IPS-NIHi7 (cell line): ENCODE measurements at regions not wholly inside any gene's neighbourhood (a gene's known extent, or its start where the extent isn't known, plus 50 kb on each side); places are given as distances from the start of the nearest gene placed in this dataset.

ENCODE experiments used
- DNase-seq: peaks from one replicate; pipeline ENCODE4 v3.0.0; 2012; ENCODE audit warnings: mixed read lengths; ENCODE audit errors: extremely low spot score

GRCh38 chr16:6932871-6933385 is 399.7 kb upstream of the RBFOX1 start:
- no peak for DNase-seq

GRCh38 chr16:6929868-6930267 is 402.8 kb upstream of the RBFOX1 start:
- no peak for DNase-seq

DNA sequence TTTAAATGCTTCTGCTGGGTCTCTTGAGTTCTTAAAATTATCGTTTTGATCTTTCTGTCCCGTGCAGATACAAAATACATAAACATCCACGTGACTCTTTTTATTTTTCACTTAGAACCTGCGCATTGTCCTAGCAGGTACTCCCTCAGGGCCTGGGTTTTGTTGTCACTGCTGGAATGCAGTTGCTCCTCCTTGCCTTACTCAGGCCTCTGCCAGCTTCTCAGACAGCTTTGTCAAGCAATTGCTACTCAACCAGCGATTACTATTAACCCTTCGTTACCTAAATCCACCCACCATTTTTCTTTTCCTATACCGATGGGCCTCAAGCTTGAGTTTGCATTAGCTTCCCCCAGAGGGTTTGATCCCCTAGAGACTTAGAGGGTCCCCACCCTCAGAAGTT is 405.9 kb upstream of the RBFOX1 start:
- DNase-seq, result no peak

DNA sequence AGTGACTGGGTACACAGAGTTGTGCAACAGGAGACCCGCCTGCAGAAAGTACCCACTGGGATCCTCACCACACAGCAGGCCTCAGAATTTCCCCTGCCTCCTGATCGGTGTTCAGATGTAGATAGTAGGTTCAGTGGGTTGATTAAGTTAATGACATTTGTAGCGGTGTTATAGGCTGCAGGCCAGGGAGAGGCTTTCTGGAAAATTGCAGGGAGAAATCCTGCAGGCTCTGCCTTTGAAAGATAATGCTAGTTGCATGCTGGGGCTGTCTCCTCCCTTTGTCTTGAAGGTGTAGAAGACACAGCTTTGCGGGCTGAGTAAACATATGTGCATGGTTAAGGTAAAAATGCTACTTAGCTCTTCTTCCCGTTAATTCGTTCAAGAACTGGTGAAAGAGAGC is 406.3 kb upstream of the RBFOX1 start:
- no peak for DNase-seq

DNA sequence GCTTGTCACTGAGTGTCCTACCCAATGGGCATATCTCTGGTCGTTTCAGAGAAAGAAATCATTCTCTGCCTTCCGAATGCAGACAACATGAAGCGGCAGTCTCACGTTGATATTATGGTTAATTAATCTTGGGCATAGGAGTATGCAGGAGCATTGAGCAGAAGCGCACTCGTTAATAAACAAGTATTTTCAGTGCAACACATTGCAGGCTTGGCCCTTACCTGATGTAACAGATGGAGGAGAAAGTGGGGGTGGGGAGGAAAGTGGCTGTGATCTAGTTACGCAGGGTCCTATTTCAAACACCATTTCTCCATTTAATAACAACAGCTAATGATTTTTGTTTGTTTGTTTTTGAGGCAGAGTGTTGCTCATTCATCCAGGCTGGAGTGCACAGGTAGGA is 414.0 kb upstream of the RBFOX1 start:
- no peak for DNase-seq

DNA sequence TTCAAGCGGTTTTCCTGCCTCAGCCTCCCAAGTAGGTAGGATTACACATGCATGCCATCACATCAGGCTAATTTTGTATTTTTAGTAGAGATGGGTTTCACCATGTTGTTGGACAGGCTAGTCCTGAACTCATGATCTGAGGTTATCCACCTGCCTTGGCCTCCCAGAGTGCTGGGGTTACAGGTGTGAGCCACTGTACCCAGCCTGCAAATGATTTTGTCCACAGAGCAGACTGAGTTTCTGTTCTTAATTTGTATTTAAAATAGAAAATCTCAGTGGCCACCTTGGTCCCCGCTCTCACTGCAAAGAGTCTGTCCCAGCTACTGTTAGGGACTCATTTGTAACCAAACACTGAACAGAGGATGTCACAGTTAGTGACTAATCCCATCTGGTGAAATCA is 415.7 kb upstream of the RBFOX1 start:
- no peak for DNase-seq

DNA sequence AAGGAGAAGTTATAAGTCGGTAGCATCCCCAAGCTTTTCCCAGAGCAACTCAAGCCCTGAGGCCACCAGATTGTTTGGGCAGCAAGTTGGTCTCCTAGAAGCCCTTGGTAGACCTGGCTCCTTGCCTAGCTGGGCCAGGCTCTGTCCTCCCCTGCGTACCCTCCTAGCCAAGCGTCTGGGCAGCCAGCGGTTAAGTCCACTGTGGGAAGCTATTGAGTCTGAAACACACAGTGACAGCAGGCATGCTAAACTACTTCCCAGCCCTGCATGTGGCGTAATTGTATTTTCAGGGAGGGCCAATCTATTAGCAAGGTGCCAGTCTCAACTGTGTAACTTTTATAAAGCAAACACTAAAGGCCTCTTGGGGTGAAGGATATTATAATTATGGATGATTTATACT is 419.1 kb upstream of the RBFOX1 start:
- DNase-seq, result no peak

- no peak for DNase-seq
These were observed 422.3 kb upstream of the RBFOX1 start for GRCh38 chr16:6910301-6910700.

GRCh38 chr16:6905601-6906000 is 427.0 kb upstream of the RBFOX1 start:
- no peak for DNase-seq

DNA sequence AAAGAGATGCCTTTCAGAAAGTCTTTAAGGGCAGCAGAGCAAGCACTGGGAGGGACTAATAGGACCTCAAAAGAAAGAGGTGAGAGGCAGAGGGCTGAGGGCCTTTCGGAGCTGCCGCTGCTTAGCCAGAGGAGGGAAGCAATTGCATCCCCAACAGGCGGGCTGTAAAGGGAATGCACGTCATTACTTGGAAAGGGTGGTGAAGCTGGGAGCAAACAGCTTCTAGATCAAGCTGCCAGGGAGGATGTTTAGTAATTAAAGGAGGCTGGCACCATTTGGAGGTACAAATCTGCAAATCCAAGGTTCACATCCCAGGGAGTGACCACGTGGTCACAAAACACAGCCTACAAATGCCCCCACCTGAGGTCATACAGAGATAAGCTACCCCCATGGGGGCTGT is 429.0 kb upstream of the RBFOX1 start:
- no peak for DNase-seq

DNA sequence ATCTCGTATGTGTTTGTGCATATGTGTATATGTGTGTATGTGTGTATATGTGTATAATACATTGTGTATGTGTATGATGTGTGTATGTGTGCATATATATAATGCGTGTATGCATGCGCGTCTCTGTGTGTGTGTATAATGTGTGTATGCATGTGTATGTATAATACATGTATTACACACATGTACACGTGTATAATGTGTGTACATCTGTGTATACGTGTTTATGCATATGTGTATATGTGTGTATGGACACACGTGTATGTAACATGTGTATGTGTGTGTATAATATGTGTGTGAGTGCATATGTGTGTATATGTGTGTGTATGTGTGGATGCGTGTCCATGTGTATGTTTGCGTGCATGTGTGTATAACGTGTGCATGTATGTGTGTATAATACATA is 433.7 kb upstream of the RBFOX1 start:
- DNase-seq, result no peak

DNA sequence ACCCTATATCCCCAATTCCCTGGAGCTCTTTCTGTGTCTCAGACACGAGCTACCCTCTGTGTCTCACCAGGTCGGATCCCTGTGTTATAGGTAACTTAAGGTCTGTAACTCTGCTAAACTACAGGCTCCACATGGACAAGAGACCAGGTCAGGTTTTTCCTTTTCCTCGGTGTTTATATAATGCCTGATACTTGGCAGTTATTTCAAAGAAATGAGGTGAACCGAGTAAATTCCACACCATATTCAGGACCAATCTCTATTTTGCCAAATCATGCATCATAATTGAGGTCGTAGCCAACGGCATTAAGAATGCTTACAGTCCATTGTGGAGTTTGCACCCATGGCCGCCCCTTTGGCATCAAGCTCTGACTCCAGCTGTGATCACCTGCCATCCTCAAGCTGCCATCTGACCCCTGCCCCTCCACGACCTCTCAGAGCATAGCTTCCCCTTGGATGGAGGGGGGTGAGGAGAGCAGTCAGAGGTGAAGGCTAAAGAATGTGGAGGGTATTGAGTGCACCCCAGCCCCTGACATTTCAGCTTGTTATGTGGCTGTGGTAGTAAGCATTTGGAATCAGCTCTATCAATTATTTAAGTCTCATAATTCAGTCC is 434.7 kb upstream of the RBFOX1 start:
- DNase-seq, result no peak

DNA sequence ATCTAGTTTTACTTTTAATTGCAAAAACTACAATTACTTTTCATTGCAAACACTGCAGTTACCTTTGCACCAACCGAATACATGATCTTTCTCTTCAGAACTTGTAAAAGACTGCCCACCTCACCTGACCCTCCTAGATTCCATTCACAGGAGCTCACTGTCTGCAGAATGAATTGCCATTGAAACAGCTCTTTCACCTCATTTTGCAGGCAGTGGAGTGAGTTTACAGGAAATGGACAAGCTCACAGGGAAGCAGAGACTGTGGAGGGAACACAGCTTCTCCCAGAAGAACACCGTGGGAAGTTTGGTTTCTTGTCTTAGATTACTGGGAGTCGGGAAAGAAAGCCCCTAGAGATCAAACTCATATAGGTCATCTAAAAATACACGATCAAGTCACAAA is 439.7 kb upstream of the RBFOX1 start:
- no peak for DNase-seq

DNA sequence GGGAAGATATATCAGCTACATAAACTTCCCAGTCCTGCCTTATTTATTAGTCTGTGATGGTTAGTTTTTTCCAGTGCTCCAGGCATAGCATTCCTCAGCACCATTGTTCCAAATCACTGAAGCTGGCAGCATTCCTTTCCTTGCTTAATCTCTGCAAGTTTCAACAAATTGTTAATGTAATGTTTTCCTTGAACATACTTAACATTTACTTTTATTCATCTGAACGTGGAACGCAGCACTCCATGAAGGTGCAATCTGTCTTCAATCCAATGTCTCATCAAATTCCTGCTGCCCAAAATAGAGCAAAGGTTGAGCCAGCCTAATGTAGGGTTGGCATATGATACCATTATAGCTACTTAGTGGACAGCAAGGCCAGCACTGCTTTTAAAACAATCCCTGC is 441.1 kb upstream of the RBFOX1 start:
- no peak for DNase-seq

GRCh38 chr16:6888531-6888930 is 444.1 kb upstream of the RBFOX1 start:
- DNase-seq, result no peak

DNA sequence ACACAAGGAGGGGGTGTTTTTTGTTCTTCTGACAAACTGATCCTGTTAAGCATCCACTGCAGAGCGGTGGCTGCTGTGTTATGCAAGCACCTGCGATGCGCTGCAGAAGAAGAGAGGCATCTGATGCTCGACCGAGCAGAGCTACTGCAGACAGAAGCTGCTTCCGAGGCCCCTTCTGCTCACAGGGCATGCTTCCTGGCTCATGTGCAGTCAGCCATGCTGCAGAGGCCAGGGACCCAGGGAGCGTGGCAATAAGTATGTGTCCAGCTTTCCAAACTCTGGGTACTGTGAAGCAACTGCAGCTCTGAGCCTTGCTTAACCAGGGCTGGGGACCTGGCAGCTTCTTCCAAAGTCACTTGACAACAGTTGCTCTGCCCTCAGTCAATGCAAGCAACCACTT is 448.6 kb upstream of the RBFOX1 start:
- DNase-seq, result no peak

DNA sequence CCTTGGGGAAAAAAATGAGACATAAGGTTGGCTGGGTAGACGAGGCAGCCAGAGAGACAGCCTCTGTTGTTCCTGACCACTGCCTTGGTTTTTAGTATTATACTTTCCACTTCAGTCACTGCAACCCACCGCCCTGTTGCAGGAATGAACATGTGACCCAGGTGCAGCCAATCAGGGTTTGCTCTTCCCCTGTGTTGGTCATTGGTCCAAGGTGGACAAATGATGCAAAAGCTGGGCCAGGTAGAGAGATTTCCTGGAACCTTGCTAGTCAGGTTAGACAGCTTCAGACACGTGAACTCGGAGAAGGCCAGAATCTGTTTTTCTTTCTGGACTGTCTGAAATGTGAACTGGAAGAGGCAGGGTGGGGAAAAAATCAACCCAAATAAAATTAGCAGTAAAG is 452.4 kb upstream of the RBFOX1 start:
- DNase-seq, result no peak

DNA sequence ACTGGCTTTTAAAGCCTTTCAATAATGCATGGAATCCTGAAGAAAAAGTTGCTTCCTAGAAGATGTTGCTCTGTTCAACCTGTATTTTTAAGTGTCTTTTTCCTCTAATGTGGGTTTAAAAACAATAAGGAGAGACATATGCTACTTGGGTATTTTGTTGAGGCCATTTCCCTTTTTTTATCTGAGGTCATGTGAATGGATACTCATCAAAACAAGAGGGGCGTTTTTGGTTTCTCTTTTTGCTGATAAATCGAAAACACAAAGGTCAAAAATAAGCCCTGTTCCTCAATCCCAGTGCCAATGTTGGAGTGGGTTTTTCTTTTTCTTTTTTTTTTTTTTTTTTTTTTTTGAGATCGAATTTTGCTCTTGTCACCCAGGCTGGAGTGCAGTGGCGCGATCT is 468.0 kb upstream of the RBFOX1 start:
- no peak for DNase-seq

DNA sequence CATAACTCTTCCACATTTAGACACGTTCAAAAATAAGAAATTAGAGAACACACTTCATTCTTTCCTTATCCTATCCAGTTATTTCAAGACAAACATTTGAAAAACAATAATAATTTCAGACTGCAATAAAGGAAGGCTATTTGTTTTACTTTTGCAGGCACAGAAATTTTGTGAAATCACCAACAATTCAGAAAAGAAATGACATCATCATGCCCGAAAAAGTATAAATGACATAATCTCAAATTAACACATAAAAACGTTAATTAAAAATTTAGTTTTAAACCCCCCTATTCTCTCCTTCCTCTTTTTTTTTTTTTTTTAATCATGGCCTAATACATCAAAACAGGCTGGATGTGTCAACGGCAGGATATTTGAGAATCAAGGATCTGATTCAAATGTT is 468.4 kb upstream of the RBFOX1 start:
- DNase-seq, result no peak

- DNase-seq, result no peak
These were observed 469.5 kb upstream of the RBFOX1 start for GRCh38 chr16:6863135-6863534.

DNA sequence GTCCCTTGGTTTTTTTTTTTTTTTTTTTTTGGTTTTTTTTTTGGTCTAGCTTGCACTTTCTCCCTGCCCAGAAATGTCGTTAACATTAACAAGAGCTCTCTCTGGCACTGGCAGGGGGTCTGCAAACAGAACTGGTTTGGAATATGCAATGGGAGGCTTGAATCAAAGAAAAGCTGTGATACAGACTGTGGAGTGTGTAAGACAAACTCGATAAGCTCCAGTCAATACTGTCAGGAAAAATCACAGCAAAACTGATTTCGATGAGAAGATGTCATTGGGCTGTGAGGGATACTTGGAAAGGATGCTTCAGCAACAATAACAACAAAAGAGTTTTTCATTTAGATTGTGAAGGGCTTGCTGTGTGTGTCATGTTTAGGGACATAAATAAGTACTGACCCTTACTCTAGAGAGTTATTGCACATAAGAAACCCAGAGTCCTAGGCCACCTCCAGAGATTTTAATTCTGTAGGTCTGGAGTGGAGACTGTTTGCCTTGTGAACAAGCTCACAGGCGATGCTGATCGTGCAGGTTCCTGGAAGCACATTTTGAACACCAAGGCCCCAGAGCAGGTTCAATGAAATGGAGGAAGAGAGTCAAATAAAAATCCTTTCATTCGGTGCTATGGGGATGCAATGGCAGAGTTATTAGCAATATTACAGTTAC is 470.7 kb upstream of the RBFOX1 start:
- no peak for DNase-seq

DNA sequence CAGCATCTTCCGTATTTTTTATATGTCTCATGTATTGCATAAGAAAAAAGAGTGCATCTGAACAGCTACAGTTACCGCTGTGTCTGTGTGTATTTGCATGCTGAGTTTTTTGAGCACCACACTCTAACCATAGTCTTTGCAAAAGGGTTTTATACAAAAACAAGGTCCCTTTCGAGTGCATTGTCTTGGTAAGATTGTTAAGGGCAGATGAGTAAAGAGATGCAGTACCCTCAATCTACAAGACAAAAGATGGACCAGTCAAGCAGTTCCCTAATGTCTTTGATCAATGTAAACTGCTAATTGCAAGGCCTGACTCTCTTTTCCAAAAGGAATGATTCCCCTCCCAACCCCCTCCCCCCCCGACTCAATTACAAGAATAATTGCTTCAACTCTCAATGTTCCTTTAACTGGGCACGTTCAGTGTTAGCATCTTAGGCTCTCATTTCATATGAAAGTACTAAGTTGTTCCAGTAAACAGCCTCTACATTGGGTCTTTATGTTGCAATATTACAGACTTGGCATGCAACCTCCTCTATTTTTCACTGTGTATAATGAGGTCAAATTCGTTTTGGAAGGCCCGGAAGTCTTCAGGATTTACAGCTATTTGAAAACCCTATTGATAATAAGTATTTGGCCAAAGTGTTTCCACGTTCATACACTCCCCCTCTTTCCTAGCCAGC is 471.4 kb upstream of the RBFOX1 start:
- DNase-seq, result no peak

DNA sequence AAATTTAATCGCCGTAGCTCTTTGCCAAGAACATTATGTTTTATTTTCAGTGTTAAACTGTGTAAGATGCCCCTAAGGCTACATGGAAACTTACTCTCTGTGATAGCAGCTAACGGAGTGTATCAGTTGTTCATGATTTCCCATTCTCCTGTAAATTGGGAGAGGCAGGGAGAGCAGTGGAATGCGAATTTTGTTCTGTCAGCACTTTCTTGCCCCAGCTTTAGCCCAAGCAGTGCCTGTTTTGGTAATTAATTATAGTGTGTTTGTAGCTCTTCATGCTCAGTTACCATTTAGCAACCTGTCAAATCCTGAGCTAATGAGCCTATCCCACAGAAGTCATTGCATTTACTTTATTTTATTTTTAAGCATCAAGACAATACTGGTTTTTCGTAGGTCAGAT is 475.1 kb upstream of the RBFOX1 start:
- DNase-seq, result no peak
